Right renal cortex interstitium (tissue), 3 donors: ENCODE measurements at regions not wholly inside any gene's neighbourhood (a gene's known extent, or its start where the extent isn't known, plus 50 kb on each side); places are given as distances from the start of the nearest gene placed in this dataset.

Experiments
- DNase-seq, 3 donors: peaks; one replicate each; pipeline ENCODE4 v3.0.0-alpha.2; 2013; ENCODE audit warnings: low read depth in 3 of 3, low spot score in 2 of 3

DNA sequence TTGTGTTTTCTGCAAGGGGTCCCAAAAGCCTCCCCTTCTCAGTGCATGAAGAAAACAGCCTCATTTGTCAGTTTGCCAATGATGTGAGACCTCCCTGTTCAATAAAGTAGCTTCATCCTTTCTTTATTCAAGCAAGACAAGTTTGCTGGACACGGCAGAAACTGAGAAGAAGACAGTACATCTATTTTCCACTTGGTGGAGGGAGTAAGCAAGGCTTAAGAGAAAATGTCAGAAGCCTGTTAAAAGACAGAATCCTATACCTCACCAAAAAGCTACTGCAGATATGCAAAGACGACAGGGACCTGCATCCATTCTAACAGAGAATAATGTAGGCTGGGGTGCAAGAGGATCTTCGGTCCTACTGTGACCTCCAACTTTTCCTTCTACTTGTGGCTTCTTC, 506.8 kb upstream of the VRK2 start:
- no peak for DNase-seq

DNA sequence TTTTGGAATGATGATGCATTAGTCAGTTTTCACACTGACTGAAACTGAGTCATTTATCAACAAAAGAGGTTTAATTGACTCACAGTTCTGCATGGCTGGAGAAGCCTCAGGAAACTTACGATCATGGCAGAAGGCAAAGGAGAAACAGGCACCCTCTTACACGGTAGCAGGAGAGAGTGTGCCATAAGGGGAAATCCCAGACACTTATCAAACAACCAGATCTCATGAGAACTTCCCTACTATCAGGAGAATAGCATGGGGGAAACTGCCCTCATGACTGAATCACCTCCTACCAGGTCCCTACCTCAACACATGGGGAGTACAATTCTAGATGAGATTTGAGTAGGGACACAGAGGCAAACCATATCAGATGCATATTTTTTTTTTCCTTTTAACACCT, 504.5 kb upstream of the VRK2 start:
- no peak for DNase-seq

DNA sequence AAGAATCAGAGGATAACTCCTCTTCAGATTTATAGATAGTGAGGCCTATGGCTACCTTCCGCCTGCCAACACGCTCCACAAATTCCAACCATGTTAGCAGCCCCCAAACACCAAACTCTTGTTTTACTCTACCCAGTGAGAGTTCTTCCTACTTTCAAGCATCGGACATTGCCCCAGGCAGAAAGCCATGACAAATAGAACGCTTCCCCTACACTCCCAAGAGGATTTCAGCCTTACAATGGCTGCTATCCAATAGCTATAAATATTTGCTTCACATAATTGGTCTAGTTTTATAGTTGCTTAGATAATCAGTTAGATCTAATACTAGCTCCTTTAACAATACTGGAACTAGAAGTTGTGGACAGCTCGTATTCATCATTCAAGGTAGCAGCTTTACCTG, 503.4 kb upstream of the VRK2 start:
- DNase-seq, result no peak

DNA sequence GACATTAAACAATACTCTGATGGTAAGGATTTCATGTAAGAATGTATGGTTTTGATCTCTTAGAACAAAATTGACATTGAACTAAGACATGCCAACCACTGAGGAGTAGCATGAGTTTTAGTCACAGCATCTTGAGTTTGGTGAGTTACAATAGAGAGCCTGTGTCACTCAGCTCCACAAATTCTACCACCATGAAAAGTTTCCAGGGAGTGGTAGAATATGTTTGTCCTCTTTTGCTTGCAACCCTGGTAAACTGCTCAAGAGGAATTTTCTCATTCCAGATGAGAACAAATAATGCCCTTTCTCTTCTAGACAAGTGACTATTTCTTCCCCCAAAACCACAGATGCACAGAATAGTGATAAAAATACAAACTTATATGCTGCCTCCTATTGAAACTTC, 502.0 kb upstream of the VRK2 start:
- DNase-seq, result no peak

GRCh38 chr2:57546478-57546877, 500.1 kb upstream of the VRK2 start:
- no peak for DNase-seq

GRCh38 chr2:57549642-57550102, 496.9 kb upstream of the VRK2 start:
- no peak for DNase-seq

DNA sequence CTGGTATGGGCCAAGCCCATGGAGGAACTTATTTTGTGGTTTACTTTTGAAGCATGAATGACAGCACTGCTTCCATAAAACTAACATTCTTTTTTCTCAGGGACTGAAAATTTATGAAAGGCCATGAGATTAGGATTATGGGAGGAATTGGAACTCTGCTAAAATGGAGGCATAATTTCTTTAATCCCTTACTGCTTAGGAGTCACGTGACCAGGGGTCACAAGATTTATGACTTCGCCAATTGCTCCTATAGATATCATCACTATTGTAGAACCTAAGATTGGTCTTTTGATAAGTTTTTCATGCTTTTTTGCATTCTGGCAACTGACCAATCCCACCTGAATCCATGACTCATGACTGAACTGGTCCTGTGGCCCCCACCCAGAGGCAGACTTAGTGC, 495.7 kb upstream of the VRK2 start:
- DNase-seq, result no peak

- no peak for DNase-seq
Measured at GRCh38 chr2:57552885-57553284, 493.7 kb upstream of the VRK2 start.

DNA sequence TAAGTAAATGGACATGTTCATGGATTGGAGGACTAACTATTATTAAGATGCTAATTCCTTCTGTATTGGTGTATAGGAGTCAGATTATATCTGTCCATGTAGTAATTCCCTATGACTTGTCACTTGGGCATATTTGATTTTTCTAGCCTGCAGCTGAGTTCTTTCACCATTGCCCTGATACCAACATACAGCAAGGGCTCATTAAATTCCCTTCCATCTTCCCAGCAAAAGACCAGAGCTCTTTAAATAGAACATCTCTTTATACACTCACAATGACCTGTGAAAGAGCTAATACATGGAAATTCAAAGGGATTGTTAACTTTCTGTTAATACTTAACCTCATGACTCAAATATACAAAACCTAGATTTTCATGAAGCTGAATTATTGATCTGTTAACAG, 492.3 kb upstream of the VRK2 start:
- no peak for DNase-seq

DNA sequence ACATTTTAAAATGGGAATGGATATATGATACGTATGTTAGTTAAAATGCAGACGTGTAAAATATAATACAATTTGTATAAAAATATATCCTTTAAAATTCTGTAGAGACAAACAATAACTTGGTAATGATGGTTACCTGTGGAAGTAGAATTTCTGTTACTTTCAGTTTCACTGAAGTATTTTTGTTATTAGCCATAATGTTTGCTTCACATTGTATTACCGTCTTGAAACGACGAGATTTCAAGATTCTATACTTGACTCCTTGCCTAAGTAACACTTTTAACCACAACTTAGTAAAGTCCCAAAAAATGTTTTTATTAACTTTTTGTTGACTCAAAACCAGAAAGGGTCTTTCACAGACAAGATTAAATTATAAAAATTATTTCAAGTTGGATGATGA, 488.3 kb upstream of the VRK2 start:
- DNase-seq, result no peak

GRCh38 chr2:57562495-57562894, 484.1 kb upstream of the VRK2 start:
- no peak for DNase-seq

GRCh38 chr2:57563015-57563414, 483.6 kb upstream of the VRK2 start:
- no peak for DNase-seq

DNA sequence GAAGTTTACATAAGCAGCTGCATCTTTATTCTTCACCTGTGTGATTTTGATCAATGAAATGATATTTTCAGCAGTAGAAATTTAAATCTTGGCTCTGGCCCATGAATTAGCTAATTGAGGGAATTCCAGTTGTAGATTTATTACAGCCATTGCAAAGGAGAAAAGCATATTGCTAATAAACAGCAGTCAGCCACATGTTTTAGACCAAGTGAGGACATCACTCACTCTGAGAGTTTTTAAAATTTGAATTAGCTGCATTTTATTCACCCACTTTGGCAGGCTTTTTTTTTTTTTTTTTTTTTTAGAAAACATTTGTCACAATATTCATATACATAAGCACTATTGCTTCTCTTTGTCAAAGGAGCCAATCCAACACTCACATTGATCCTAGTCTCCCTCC, 479.4 kb upstream of the VRK2 start:
- no peak for DNase-seq

DNA sequence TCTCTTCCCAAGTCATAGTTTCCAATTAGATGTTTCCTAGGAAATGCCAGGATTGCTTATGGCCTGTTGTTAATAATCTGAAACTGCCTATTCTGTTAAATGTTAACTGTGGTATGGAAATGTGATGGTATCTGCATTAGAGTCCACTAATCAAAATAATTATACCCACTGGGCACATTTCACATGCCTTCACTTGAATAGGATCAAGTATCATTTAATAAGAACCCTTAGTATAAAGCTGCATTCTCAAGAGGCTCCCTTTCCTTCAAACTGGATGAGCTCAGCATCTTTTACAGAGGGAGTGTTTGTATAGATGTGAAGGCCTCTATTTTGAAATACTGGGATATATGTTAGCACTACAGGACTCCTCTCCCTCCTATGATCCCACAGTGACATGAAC, 477.2 kb upstream of the VRK2 start:
- no peak for DNase-seq

GRCh38 chr2:57570961-57571360, 475.6 kb upstream of the VRK2 start:
- no peak for DNase-seq

DNA sequence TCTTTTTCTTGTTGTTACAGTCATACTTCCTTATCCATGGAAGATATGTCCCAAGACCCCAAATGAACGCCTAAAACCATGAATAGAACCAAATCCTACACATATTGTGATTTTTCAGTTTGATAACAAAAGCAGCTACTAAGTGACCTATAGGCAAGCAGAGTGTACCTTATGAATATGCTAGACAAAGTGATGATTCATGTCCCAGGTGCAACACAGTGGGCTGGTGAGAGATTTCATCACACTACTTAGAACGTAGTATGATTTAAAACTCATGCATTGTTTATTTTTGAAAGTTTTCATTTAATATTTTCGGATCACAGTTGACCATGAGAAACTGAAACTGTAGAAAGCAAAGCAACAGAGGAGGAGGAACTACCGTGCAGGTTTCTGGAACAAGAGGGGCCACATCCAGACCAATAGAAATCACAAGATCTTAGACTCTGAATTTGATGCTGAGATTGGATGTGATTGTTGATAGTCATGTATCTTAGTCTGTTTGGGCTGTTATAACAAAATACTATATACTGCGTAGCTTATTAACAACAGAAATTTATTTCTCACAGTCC, 470.8 kb upstream of the VRK2 start:
- no peak for DNase-seq

- no peak for DNase-seq
Measured at GRCh38 chr2:57576983-57577382, 469.6 kb upstream of the VRK2 start.

- DNase-seq, result no peak
Measured at GRCh38 chr2:57597940-57598339, 448.7 kb upstream of the VRK2 start.

GRCh38 chr2:57598551-57598950, 448.1 kb upstream of the VRK2 start:
- DNase-seq, result no peak

DNA sequence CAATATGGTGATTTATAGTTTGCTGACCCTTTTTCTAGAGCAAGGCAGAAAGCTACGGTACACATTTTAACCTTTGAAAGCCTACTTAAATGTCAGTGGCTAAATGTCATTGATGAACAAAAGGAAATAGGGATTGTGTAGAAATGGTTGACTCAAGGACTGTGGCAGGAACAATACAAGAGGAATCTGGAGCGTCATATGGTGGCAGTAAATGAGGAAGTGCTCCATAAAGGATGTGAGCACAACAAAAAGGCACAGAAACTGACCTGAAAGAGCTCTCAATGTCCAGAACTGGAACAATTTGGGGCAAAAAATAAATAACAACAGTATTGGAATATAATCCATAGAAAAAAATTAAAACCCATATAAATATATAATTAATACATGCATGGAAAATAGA, 443.9 kb upstream of the VRK2 start:
- DNase-seq, result no peak

DNA sequence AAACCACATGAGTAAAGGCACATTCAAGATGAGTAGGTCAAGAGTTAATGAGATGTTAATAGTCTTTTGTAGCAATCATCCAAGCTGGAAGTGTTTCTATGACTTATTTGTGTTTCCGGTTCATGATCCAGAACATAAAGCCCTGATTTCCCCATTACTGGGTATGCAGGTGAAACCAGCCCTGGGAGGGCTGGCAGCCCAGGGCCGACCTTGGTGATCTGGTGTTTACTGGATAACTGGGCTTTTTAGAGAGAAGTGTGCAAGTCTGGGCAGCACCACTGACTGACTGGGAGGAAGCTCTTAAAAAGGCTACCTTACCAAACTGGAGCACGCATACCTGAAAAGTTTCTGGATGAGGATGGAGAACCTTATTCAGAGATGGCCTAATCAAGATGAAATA, 431.6 kb upstream of the VRK2 start:
- DNase-seq, result no peak

DNA sequence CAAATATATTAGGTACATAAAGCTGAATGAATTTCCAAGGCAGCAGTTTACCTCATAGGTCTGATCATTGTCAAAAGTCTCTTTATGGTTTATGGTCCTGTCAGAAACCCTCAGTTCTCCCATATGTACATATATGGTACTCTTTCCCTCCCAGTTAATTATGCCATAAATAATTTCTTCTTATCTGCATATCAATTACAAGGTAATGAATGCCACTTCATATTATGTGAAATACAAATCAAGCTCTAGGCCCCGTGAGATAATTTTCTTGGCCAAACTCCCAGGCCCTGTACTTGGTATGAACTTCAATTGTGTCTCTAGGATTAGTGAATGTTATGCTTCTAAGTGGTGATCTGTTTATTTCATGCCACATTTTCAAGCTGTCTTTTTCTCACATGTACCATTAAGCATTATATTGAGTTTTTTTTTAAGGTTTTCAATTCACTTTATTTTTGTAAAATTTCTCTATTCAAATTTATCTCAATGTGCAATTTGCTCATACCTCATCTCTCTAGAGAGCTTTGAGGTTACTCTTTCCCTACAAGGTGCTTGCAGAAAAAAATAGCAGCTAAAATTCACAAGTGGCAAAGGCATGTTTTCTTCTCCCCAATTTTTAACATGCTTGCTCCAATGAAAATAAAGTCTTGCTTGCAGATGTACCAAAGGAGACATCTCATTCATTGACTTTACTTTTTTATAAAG, 430.6 kb upstream of the VRK2 start:
- no peak for DNase-seq

DNA sequence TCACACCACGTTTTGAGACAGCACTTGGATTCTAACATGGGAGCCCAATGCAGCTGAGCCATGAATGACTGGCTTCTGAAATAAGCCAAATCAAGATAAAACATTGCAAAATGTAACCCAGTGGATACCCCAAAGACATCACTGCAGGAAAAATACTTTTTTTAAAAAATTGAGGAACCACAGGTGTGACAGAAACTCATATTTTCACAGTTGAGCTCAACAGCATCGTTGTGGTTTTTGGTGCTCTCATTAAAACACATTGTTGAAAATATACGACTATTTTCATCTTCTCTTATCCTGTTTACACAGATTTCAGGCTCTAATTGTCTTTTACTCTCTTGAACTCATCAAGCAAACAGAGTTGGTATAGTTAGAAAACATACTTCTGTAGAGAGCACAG, 429.3 kb upstream of the VRK2 start:
- DNase-seq, result no peak
